ENCODE measurements at regions not wholly inside any gene's neighbourhood (a gene's known extent, or its start where the extent isn't known, plus 50 kb on each side); places are given as distances from the start of the nearest gene placed in this dataset.

DNA sequence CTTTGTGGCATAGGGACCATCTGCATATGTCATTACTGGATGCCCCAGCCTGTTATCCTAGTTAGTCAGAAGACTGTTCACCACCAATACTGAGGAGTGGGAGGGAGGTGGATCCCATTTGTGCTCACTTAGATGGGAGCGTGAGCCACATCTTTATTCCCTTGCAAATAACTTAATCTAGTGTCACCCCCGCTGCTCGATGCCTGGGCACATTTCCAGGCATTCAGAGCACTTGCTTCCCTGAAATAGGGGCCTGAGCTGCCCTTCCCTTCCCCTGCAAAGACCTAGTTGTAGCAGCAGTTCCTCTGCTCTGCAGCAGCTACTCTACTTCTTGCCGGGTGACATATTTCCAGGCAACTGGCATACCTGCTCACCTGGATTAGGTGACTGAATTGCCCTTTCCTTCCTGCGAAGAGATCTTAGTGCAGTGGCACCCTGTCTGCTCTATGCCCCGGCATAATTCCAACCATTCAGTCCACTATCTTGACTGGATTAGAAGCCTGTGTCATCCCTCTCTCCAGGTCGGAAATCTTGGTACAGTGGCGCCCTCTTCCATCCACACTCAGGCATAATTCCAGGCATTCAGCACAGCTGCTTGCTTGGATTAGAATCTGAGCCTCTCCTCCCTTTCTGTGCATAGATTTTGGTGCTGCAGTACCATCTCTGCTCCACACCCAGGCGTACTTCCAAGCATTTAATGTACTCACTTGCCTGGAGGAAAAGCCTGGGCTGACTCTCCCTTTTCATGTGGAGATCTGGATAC is 1389.1 kb upstream of the TMEFF2 start:
- no peaks in the 10 kb centered on the region for H3K4me1 Mint-ChIP-seq (ENCODE audit: low read depth)
- no peaks in the 10 kb centered on the region for H3K36me3 Mint-ChIP-seq
- no peak overlapping the region for H3K27ac Mint-ChIP-seq
- no peaks in the 10 kb centered on the region for H3K9me3 Mint-ChIP-seq (ENCODE audit: low read depth)
- no peaks in the 10 kb centered on the region for H3K27me3 Mint-ChIP-seq
- H3K4me3 Mint-ChIP-seq = no peak overlapping the region

DNA sequence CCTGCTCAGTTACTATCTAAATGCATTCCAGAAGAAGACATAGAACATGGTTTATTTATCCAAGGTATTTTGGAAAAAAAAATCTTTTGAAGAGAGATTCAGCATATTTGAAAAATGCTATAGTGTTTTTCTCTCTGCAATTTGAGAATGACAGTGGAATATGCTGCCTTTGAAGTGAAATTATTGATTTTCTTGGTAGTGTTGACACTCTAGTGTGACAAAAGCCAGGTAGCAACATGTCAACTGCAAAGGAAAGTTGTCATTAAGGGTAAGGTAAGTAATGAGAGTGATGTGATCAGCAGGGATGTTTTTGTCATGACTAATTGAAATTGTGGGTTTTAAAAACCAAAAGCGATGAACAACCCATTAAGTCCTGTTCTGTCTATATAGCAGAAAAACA is 1387.1 kb upstream of the TMEFF2 start:
- Mint-ChIP-seq H3K27ac (no peak overlapping the region), H3K4me3 (no peak overlapping the region), H3K4me1 (ENCODE audit: low read depth) (no peaks in the 10 kb centered on the region), H3K36me3 (no peaks in the 10 kb centered on the region), H3K27me3 (no peaks in the 10 kb centered on the region), H3K9me3 (ENCODE audit: low read depth) (no peaks in the 10 kb centered on the region)

DNA sequence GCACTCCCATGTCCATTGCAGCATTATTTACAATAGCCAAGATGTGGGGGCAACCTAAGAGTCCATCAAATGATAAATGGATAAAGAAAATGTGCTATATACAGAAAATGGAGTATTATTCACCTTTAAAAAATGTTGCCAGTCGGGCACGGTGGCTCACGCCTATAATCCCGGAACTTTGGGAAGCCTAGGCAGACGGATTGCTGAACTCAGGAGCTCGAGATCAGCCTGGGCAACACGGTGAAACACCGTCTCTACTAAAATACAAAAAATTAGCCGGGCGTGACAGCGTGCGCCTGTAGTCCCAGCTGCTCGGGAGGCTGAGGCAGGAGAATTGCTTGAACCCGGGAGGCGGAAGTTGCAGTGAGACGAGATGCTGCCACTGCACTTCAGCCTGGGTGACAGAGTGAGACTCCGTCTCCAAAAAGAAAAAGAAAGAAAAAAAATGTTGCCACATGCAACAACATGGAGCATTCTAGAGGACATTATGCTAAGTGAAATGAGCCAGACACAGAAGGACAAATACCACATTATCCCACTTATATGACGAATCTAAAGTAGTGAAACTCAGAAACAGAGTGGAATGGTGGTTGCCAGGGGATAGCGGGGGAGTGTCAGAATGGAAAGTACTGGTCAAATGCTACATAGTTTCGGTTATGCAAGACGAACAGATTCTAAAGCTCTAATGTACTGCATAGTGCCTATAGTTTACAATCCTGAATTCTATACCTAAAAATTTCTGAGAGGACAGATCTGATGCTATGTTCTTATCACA is 1385.6 kb upstream of the TMEFF2 start:
- H3K4me3 Mint-ChIP-seq = no peak overlapping the region
- H3K27me3 Mint-ChIP-seq = no peaks in the 10 kb centered on the region
- no peaks in the 10 kb centered on the region for H3K9me3 Mint-ChIP-seq (ENCODE audit: low read depth)
- H3K36me3 Mint-ChIP-seq = no peaks in the 10 kb centered on the region
- no peak overlapping the region for H3K27ac Mint-ChIP-seq
- no peaks in the 10 kb centered on the region for H3K4me1 Mint-ChIP-seq (ENCODE audit: low read depth)

DNA sequence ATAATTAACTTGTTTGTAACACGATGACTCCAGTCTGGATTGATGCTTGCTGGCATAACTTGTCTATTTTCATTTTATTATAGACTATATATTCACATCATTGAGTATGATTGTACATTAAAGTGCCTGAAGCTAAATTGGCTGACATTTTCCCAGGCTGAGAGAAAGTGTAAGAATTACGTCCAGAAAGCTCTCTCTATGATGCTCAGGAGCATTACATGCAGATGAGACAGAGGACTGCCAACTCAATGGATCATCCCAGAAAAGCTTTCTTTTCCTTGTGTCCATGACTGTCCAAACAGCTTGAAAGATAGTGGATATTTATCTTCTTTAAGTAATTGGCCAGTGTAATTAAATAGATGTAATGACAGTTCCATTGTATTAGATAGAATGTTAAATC is 1372.2 kb upstream of the TMEFF2 start:
- H3K36me3 Mint-ChIP-seq = no peaks in the 10 kb centered on the region
- H3K27me3 Mint-ChIP-seq = no peaks in the 10 kb centered on the region
- H3K4me1 Mint-ChIP-seq (ENCODE audit: low read depth) = no peaks in the 10 kb centered on the region
- H3K27ac Mint-ChIP-seq = no peak overlapping the region
- H3K9me3 Mint-ChIP-seq (ENCODE audit: low read depth) = peaks cover under 1% of the 10 kb centered on the region
- H3K4me3 Mint-ChIP-seq = no peak overlapping the region

DNA sequence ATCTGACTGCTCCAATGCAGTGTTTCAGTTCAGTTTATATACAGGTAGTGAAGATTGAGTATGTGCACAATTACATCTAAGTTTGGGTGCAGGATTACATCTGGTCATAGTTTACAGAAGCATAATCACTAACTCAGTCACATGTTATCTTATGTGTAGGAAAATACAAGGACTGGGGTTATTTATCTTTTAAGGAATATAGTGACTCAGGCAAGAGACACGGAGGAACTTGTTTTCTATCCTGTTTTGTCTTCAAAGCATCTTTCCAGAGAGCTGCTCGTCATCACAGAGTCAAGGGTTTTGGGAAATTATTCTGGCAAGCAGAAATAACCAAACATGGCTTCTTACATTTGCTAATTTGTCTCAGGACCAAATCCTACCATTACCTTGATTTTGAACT is 1371.5 kb upstream of the TMEFF2 start:
- H3K27me3 Mint-ChIP-seq = no peaks in the 10 kb centered on the region
- H3K4me1 Mint-ChIP-seq (ENCODE audit: low read depth) = no peaks in the 10 kb centered on the region
- H3K4me3 Mint-ChIP-seq = no peak overlapping the region
- H3K9me3 Mint-ChIP-seq (ENCODE audit: low read depth) = no peaks in the 10 kb centered on the region
- no peak overlapping the region for H3K27ac Mint-ChIP-seq
- no peaks in the 10 kb centered on the region for H3K36me3 Mint-ChIP-seq

DNA sequence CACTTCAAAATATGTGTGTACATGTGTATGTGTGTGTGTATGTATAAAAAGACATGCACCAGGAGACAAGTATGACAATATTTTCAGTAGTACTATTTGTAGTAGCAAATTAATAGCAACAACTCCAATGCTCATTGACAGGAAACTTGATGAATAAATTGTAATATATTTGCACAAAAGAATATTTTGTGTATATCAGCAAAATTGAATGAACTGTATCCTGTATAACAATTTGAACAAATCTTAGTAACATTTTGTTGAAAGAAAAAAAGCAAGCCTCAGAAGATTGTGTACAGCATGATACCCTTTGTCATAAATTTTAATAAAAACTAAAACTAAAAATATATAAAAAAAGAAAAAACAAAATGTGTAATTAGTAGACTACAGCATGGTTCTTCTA is 1367.3 kb upstream of the TMEFF2 start:
- Mint-ChIP-seq H3K9me3 (ENCODE audit: low read depth) (no peaks in the 10 kb centered on the region), H3K27me3 (no peaks in the 10 kb centered on the region), H3K4me3 (no peak overlapping the region), H3K4me1 (ENCODE audit: low read depth) (no peaks in the 10 kb centered on the region), H3K36me3 (no peaks in the 10 kb centered on the region), H3K27ac (no peak overlapping the region)

DNA sequence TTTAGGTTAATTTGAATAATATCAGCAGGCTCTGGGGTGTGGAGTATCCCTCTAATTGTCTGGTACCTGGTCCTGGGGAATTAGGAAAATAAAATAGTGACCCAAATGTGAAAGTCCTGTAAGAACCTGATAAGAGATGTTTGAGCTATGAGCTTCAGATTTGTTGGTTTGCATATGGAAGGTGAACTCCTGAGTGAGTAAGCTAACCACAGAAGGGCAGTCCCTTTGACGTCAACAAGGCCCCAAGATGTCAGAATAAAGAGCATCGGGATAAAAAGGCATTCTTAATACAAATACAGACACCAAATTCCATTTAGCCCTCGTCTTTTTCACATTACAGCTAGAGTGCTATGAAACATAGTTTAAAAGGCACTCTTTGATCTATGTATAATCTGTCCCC is 1366.3 kb upstream of the TMEFF2 start:
- Mint-ChIP-seq H3K9me3 (ENCODE audit: low read depth) (no peaks in the 10 kb centered on the region), H3K27ac (no peak overlapping the region), H3K4me1 (ENCODE audit: low read depth) (no peaks in the 10 kb centered on the region), H3K4me3 (no peak overlapping the region), H3K27me3 (no peaks in the 10 kb centered on the region), H3K36me3 (no peaks in the 10 kb centered on the region)

DNA sequence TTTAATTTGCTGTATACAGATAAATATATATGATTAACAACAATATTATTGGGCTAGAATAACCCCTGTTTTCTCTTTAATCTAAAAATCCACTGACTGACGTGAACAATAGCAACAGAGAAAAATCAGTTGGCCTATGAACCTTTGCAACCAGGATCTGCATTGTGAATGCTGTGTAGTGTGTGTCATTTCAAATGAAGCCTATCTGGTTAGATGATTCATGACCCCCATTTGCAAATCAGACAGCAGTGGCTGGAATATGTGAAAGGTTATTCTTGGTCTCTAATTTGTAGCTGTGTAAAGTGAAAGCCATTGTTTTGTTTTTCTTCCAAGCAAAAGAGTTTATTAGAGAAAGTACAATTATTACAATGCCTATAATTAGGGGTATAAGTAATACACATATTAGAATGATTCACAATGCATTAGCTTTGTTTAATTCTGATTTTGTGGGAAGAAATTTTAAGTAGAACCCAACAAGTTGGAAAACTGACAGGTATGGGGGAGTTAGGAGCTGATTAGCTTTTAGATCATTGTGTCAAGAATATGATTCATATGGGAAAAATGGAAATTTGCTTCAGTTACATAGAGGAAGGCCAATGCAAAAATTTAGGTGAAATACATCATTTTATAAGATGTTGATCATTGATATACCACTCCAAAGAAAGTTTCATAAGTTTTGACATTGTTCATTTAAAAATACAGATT is 1362.2 kb upstream of the TMEFF2 start:
- H3K4me3 Mint-ChIP-seq = no peak overlapping the region
- H3K27ac Mint-ChIP-seq = no peak overlapping the region
- H3K4me1 Mint-ChIP-seq (ENCODE audit: low read depth) = no peaks in the 10 kb centered on the region
- H3K36me3 Mint-ChIP-seq = no peaks in the 10 kb centered on the region
- H3K9me3 Mint-ChIP-seq (ENCODE audit: low read depth) = no peaks in the 10 kb centered on the region
- no peaks in the 10 kb centered on the region for H3K27me3 Mint-ChIP-seq

DNA sequence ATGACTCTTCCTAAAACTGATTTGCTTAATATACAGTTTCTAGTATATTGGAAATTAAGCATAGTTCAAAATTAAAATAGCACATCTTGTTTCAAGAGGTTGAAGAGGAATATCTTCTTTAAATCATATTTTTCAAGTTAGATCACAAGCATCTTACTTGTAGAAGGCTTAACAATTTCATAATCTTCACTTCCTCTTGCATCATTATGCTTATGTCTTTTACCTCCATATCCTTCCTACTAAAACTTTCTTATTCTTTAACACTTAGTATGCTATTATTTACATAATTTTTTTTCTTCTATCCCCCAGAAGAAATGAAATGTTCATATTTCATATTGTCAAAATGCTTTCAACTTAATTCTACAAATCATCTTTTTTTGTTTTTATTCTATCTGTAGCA is 1354.9 kb upstream of the TMEFF2 start:
- no peaks in the 10 kb centered on the region for H3K36me3 Mint-ChIP-seq
- H3K27me3 Mint-ChIP-seq = no peaks in the 10 kb centered on the region
- no peak overlapping the region for H3K27ac Mint-ChIP-seq
- H3K4me1 Mint-ChIP-seq (ENCODE audit: low read depth) = no peaks in the 10 kb centered on the region
- no peak overlapping the region for H3K4me3 Mint-ChIP-seq
- H3K9me3 Mint-ChIP-seq (ENCODE audit: low read depth) = peaks cover 7% of the 10 kb centered on the region

DNA sequence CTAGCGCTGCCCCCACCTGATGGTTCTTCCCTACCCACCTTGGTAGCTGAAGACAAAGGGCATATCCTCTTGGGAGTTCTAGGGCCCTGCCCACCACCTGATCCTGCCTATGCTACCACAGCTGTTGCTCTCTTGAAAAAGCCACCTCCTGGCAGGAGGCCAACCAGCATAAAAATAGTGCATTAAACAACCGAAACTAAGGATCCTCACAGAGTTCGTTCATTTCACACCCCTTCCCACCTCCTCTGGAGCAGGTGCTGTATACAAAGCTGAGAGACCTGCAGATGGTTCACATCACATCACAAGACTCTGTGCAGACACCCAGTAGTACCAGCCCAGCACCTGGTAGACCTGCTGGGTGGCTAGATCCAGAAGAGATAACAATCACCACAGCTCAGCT is 1348.0 kb upstream of the TMEFF2 start:
- no peaks in the 10 kb centered on the region for H3K4me1 Mint-ChIP-seq (ENCODE audit: low read depth)

DNA sequence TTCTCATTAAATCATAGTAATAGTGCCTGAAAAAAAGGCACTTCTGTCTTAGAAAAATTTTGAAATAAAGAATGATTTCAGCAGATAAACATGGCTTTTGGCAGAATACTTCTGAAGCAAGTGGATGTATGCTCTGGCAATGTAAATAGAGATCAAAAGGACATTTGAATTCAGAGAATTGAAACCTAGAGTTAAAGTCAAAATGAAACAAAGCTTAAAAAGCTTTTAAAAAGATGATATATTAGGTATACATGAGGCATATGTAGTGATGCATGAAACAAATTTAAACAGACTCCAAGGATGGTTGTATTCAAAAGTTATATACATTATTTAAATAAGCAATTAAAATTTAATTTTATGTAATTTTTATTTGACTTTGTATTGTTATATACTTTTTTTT is 1344.5 kb upstream of the TMEFF2 start:
- H3K27me3 Mint-ChIP-seq = no peaks in the 10 kb centered on the region
- no peak overlapping the region for H3K4me3 Mint-ChIP-seq
- no peaks in the 10 kb centered on the region for H3K36me3 Mint-ChIP-seq
- H3K9me3 Mint-ChIP-seq (ENCODE audit: low read depth) = no peaks in the 10 kb centered on the region
- H3K27ac Mint-ChIP-seq = no peak overlapping the region
- H3K4me1 Mint-ChIP-seq (ENCODE audit: low read depth) = no peaks in the 10 kb centered on the region

More for the DNA sequence above, 1348.0 kb upstream of the TMEFF2 start:
- Mint-ChIP-seq H3K36me3 (no peaks in the 10 kb centered on the region), H3K27ac (no peak overlapping the region), H3K9me3 (ENCODE audit: low read depth) (no peaks in the 10 kb centered on the region), H3K27me3 (no peaks in the 10 kb centered on the region), H3K4me3 (no peak overlapping the region)

DNA sequence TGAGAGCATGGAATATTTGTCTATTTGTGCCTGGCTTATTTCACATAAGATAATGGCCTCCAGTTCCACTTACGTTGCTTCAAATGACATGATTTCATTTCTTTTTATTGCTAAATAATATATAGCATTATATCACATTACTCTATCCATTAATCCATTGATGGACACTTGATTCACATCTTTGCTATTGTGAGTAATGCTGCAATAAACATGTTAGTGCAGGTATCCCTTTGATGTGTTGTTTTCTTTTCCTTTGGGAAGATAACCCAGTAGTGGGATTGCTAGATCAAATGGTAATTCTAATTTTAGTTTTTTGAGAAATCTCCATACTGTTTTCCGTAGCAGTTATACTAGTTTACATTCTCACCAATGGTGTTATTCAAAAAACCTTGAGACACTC is 1343.3 kb upstream of the TMEFF2 start:
- Mint-ChIP-seq H3K27me3 (no peaks in the 10 kb centered on the region), H3K4me1 (ENCODE audit: low read depth) (no peaks in the 10 kb centered on the region), H3K4me3 (no peak overlapping the region), H3K36me3 (no peaks in the 10 kb centered on the region), H3K27ac (no peak overlapping the region), H3K9me3 (ENCODE audit: low read depth) (peaks cover 5% of the 10 kb centered on the region)

DNA sequence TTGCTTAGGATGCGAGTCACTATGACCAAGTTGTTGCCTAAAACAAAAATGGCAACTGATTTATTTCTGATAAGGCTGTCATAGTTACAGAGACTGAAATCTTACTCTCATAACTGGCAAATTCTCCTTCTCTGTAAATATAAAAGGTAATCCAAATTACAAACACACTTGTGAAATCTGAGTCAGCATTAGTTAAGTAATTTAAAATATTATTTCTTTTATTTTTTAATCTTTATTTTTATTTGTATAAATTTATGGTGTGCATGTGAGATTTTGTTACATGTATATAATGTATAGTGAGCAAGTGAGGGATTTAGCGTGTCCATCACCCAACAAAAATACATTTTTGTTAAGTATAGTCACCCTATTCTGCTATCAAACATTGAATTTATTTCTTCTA is 1342.8 kb upstream of the TMEFF2 start:
- Mint-ChIP-seq H3K4me1 (ENCODE audit: low read depth) (no peaks in the 10 kb centered on the region), H3K27ac (no peak overlapping the region), H3K4me3 (no peak overlapping the region), H3K27me3 (no peaks in the 10 kb centered on the region), H3K36me3 (no peaks in the 10 kb centered on the region), H3K9me3 (ENCODE audit: low read depth) (peaks cover 8% of the 10 kb centered on the region)

DNA sequence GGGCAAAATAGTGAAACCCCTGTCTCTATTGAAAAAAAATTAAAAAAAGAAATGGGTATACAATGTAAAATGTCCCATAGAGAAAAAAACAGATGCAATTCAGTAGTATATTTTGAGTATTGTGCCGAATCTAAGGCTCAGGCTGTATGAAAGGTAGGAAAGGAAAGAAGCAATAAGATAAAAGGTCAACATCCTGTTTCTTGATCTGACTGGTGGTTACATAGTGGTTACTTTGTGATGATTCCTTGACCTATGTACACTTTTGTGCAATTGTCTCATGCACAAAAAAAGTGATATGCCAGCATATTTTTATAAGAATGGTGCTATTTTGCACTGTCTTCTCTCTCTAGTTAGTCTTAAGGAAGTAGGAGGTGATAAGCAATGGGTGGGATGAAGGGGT is 1333.7 kb upstream of the TMEFF2 start:
- no peak overlapping the region for H3K4me3 Mint-ChIP-seq
- no peaks in the 10 kb centered on the region for H3K27me3 Mint-ChIP-seq
- H3K27ac Mint-ChIP-seq = no peak overlapping the region
- no peaks in the 10 kb centered on the region for H3K36me3 Mint-ChIP-seq
- H3K9me3 Mint-ChIP-seq (ENCODE audit: low read depth) = peaks cover 16% of the 10 kb centered on the region
- H3K4me1 Mint-ChIP-seq (ENCODE audit: low read depth) = peaks cover 8% of the 10 kb centered on the region

DNA sequence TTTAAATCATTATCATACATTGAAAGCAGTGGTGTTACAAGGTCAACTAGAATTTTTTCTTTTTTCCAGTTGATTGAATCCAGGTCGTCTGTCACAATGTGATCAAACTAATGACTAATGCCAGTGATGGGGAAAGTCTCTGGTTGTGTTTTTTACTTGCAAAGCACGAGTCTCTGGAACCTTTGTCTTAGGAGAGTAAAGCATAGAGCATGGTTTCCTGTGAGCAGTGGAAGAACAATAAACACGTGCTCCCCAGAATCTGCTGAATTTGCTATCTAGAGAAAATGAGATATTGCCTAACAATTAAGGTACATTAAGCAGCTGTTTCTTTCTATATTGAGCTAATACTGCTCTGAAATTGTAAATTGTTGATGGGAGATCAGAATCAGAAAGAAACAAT is 1332.4 kb upstream of the TMEFF2 start:
- no peak overlapping the region for H3K27ac Mint-ChIP-seq
- no peaks in the 10 kb centered on the region for H3K27me3 Mint-ChIP-seq
- H3K36me3 Mint-ChIP-seq = no peaks in the 10 kb centered on the region
- peaks cover 8% of the 10 kb centered on the region for H3K4me1 Mint-ChIP-seq (ENCODE audit: low read depth)
- H3K9me3 Mint-ChIP-seq (ENCODE audit: low read depth) = peaks cover 9% of the 10 kb centered on the region
- H3K4me3 Mint-ChIP-seq = no peak overlapping the region

Measured in activated naive CD8-positive, alpha-beta T cell (primary cell).